ENCODE measurements at regions not wholly inside any gene's neighbourhood (a gene's known extent, or its start where the extent isn't known, plus 50 kb on each side); places are given as distances from the start of the nearest gene placed in this dataset.

GRCh38 chr5:125160787-125161502 lies 414.5 kb upstream of the ZNF608 start:
- TF ChIP-seq CHD2 (IDR thresholded peaks at IDR 0.05; ENCODE audit: borderline replicate concordance, low read depth, low read length), result no peak
- no peak for TF ChIP-seq CBX5 (IDR thresholded peaks at IDR 0.05; ENCODE audit: low read depth)
- TF ChIP-seq EZH2 (IDR thresholded peaks at IDR 0.05; ENCODE audit: borderline replicate concordance, control insufficient read depth, low read depth, low read length), result no peak
- TF ChIP-seq REST (IDR thresholded peaks at IDR 0.05; ENCODE audit: low read depth, low read length), result no peak
- TF ChIP-seq MYC (IDR thresholded peaks at IDR 0.05; ENCODE audit: insufficient read depth, insufficient read length, insufficient replicate concordance, low read length, severe bottlenecking), result no peak
- TF ChIP-seq CTCF (IDR thresholded peaks at IDR 0.05 in 2 of 3, conservative IDR thresholded peaks at IDR 0.05 in 1 of 3; ENCODE audit: control insufficient read depth in 2 of 3, extremely low read depth in 1 of 3, insufficient read depth in 1 of 3, low read depth in 3 of 3, low read length in 3 of 3), result no peak
- TF ChIP-seq CEBPB (IDR thresholded peaks at IDR 0.05; ENCODE audit: borderline replicate concordance in 1 of 2, low read depth in 2 of 2, low read length in 2 of 2), result no peak
- TF ChIP-seq CEBPZ (IDR thresholded peaks at IDR 0.05; ENCODE audit: low read depth, low read length), result no peak
- no peak for TF ChIP-seq BCL11A (IDR thresholded peaks at IDR 0.05; ENCODE audit: low read depth, low read length)
- no peak for TF ChIP-seq USF2 (IDR thresholded peaks at IDR 0.05; ENCODE audit: borderline replicate concordance, low read depth, low read length)

Data from GM12878 (cell line).